Jurkat, Clone E6-1 (cell line): ENCODE measurements at regions not wholly inside any gene's neighbourhood (a gene's known extent, or its start where the extent isn't known, plus 50 kb on each side); places are given as distances from the start of the nearest gene placed in this dataset.

Experiments used
- DNase-seq: peaks from one replicate; pipeline ENCODE4 v3.0.0-alpha.2; 2011; ENCODE audit warnings: low read depth, low spot score
- H3K4me3 ChIP-seq: 2 replicates; pipeline ENCODE4 v1.5.1; 2011; ENCODE audit warnings: mild to moderate bottlenecking, low read length, control low read depth, moderate library complexity

GRCh38 chr7:417973-418601, 101.6 kb downstream of the PDGFA start:
- H3K4me3 ChIP-seq: no peak overlapping the region
- DNase-seq: no peak

DNA sequence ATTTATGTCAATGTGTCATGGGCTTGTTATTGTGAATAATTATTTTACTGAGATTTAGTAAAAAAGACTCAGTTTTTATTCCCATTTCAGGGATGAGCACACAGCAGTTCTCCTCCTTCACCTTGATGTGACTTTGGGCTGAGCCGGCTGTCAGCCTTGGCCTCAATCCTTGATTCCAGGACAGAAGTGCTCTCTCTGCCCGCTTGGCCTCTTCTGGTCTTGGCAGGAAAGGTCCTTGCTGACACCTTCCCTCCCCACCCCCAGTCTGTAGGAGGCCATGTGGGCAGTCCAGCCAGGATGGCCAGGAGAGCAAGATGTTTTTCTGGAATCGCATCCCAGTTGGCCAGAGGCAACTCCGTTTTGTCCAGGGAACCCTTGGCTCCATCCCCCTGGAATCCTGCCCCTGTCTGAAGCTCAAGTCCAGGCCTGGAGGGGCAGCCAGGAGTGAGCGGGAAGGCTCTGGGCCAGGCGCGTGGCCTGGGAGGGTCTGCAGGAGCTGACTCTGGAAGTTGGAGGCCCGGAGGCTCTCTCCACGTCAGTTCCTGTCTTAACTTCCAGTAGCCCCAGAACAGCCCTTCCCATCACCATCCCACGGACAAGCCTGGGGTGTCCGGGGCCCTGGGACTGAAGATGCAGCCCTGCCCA, 100.9 kb downstream of the PDGFA start:
- no peak overlapping the region for H3K4me3 ChIP-seq
- no peak for DNase-seq

GRCh38 chr7:420142-421093, 99.2 kb downstream of the PDGFA start:
- no peak overlapping the region for H3K4me3 ChIP-seq
- no peak for DNase-seq

- no peak for DNase-seq
- no peak overlapping the region for H3K4me3 ChIP-seq
These were observed 98.3 kb downstream of the PDGFA start for GRCh38 chr7:421136-421991.

DNA sequence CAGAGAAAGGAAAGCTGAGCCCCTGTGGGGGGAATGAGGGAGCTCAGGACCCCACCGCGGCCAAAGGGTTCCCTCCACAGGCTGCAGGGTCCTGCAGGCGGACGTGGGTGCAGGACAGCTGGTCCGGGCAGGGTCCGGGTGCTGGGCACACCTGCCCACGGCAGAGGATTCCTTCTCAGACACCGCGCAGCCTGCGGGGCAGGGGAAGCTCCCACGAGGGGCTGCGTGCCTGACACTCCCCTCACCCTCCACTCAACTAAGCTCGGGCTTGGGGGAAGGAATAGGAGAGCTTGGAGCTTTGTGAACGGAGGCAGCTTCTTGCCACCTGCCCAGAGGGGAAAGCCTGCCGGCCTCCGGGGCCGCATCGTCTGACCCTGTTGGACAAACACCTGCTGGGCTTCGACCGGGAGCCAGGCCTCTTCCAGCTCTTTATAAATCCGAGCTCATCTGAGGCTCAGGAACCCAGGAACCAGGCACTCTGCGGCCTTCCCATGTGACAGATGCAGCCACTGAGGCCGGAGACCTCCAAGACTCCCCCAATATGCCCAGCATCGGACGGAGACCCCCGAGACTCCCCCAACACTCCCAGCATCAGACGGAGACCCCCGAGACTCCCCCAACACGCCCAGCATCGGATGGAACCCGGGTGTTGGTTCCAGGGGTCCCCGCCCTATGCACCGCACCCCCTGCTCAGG, 97.3 kb downstream of the PDGFA start:
- DNase-seq: no peak
- no peak overlapping the region for H3K4me3 ChIP-seq

DNA sequence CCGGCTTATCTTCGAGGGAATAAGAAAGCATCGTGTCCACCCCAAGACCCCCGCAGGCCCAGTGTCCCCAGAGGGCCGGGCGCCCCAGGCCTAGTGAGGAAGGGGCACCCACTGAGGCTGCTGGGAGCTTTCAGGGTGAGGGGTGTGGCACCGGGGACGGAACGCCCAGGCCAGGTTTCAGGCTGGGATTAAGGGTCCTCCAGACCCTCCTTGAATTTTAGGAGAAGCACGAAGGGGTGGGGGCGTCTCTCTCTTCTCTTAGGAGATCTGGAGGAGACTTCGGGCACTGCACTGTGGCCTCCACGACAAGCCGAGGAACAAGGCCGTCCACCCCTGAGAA, 96.8 kb downstream of the PDGFA start:
- no peak for DNase-seq
- no peak overlapping the region for H3K4me3 ChIP-seq

- DNase-seq: no peak
These were observed 96.1 kb downstream of the PDGFA start for GRCh38 chr7:423312-424260.

GRCh38 chr7:424301-424935, 95.2 kb downstream of the PDGFA start:
- no peak for DNase-seq
- no peak overlapping the region for H3K4me3 ChIP-seq

More at GRCh38 chr7:423312-424260, 96.1 kb downstream of the PDGFA start:
- no peak overlapping the region for H3K4me3 ChIP-seq

DNA sequence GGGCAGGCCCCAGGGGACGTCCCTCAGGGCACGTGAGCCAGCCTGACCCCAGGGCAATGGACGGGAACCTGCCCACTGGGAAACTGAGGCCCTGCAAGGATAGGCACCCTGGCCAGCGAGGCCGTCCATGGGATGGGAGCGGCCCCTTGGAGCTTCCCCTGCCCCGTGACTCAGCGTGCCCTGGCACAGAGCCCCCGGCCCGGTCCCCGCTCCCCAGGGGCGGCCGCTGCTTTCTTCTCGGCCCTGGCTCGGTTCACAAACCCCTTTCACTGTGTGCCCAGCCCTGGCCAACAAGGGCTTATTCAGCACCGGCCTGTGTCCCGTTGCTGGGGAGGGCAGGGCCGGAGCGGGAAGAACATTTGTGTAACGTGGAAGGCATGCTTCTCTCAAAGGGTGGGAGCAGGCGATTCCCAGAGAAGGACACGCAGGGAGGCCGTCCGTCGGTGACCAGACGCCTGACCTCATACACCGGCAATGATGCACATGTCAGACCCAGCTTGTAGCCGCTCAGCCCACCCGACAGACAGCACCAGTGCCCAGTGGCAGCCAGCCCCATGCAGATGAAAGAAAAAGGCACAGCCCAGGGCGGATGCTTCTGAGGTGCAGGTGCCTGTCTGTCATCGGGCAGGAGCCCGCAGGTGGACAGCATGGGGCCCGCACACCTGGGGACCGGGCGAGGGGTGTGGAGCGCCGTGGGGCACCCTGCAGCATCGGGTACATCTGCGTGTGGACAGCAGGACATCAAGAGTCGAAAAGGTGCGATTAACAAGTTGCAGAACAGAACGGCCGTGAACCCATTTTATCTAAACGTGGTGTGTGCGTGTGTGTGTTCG, 94.5 kb downstream of the PDGFA start:
- no peak for DNase-seq
- no peak overlapping the region for H3K4me3 ChIP-seq

GRCh38 chr7:425794-426188, 93.9 kb downstream of the PDGFA start:
- no peak for DNase-seq
- no peak overlapping the region for H3K4me3 ChIP-seq

DNA sequence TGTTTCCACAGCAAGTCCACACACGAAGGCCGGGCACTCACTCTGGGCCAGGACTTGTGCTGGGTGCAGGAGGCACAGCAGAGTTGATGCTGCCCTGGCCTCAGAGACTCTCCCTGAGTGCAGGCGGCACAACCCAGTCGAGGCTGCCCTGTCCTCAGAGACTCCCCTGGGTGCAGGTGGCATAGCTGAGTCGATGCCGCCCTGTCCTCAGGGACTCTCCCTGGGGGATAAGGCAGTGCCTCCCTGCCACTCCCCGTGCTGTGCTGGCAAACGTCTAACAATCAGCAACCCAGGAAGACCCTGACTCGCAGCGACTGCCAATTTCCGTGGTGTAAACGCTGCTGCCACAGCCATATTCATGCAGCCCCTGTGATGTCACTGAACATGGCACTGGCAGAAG, 93.1 kb downstream of the PDGFA start:
- H3K4me3 ChIP-seq: no peak overlapping the region
- no peak for DNase-seq

GRCh38 chr7:427506-428103, 92.0 kb downstream of the PDGFA start:
- no peak for DNase-seq
- H3K4me3 ChIP-seq: no peak overlapping the region

DNA sequence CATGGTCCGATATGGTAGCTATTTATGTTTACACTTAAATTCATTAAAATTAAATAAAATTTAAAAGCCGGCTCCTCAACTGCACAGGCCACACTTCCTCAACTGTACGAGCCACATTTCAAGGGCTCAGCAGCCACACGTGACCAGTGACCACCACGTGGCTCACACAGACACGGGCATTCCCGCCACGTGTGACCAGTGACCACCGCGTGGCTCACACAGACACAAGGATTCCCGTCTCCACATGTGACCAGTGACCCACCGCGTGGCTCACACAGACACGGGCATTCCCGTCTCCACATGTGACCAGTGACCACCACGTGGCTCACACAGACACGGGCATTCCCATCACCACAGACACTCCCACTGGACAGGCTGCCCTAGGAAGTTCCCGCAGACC, 91.3 kb downstream of the PDGFA start:
- H3K4me3 ChIP-seq: no peak overlapping the region
- no peak for DNase-seq

DNA sequence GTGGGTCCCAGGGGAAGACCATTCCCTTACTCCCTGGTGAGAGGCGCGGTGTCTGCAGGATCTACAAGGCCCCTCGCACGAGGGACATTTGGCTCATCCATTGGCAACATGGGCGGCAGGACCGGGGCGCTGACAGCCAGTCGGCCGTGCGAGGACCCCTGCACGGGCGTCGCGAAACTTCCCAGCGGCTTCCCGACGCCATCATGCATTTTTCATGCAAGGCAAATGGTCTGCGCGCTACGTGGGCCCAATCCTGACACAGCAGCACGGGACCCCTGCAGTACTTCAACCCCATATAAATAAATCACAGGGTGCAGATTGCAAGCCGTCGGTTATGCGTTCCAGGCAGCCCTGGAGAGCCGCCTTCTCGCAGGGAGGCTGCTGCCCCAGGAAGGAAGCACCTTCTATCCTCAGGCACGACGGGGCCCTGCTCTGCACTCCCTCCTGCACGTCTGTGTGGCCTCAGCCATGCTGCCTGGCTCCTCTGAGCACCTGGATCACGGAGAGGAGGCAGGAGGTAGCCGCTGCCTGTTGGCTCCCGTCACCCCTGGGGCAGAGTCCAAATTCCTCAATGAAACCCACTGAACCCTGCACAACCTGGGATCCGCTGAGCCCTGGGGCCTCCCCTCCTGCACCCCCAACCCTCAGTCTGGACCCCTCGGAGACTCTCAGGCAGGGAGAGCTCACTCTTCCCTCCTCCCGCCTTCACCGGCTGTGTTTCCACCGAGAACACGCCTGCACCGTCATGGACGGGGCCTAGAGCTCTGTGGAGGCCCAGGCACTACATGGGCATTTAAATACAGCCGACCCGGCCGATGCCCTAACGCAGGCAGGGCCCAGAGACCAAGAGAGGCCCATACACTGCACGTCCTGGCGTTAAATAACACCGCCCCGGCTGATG, 90.5 kb downstream of the PDGFA start:
- DNase-seq: no peak
- H3K4me3 ChIP-seq: no peak overlapping the region

- DNase-seq: no peak
- no peak overlapping the region for H3K4me3 ChIP-seq
These were observed 89.8 kb downstream of the PDGFA start for GRCh38 chr7:429828-430180.
